ENCODE measurements at regions not wholly inside any gene's neighbourhood (a gene's known extent, or its start where the extent isn't known, plus 50 kb on each side); places are given as distances from the start of the nearest gene placed in this dataset.

DNA sequence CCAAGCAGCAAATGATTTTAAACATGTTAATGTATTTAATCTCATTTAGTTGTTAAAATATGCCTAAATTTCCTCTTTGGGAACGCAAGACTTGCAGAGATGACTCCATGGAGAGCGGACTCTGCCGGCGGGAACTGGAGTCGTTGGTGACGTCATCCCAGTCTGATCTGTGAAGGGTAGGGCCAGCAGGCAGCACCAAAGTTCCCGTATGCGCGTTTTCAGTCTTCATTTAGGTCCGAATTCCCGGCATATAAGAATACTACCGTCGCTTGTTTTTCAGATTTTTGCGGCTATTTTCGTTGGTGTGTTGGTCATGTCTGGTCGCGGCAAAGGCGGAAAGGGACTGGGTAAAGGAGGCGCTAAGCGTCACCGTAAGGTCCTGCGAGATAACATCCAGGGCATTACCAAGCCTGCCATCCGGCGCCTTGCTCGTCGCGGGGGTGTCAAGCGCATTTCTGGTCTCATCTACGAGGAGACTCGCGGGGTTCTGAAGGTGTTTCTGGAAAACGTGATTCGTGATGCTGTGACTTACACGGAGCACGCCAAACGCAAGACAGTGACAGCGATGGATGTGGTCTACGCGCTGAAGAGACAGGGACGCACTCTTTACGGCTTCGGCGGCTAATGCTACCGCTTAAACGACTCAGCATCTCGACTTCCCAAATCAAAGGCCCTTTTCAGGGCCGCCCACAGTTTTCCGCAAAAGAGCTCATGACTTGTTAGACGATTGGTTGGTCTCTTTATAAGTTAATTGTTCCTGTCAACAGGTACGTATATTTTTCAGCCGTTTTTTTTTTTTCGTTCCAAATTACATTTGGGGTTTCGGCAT lies 117.3 kb downstream of the HFE start:
- TF ChIP-seq, protein P1, sequence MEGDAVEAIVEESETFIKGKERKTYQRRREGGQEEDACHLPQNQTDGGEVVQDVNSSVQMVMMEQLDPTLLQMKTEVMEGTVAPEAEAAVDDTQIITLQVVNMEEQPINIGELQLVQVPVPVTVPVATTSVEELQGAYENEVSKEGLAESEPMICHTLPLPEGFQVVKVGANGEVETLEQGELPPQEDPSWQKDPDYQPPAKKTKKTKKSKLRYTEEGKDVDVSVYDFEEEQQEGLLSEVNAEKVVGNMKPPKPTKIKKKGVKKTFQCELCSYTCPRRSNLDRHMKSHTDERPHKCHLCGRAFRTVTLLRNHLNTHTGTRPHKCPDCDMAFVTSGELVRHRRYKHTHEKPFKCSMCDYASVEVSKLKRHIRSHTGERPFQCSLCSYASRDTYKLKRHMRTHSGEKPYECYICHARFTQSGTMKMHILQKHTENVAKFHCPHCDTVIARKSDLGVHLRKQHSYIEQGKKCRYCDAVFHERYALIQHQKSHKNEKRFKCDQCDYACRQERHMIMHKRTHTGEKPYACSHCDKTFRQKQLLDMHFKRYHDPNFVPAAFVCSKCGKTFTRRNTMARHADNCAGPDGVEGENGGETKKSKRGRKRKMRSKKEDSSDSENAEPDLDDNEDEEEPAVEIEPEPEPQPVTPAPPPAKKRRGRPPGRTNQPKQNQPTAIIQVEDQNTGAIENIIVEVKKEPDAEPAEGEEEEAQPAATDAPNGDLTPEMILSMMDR (IDR thresholded peaks at IDR 0.05; ENCODE audit: low read depth, low read length) = peak; percentile 41
- DNase-seq (ENCODE audit: extremely low read depth, low read depth) = peak; percentile 98

DNA sequence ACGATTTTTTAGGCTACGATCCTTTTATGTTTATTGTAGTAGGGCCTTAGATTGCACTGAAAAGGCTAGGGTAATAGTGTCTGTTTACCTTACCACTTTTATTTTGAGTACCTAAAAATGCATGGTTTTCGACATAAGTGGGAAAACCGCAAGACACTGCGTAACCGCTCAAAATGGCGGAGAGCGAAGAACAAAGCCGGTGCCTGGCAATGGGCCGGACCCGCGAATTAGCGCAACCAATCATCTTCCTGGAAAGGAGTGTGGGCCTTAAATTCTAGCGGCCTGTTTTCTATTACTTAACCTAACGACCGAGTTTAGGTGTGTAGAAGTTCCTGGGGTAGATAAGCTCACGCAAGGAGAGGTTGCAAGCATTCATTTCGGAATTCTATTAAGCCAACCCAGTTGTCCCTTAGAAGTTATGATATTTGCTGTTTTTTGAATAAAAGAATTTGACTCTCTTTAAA lies 118.0 kb downstream of the HFE start:
- TF ChIP-seq, protein P1 (IDR thresholded peaks at IDR 0.05; ENCODE audit: low read depth, low read length) = no peak
- DNase-seq (ENCODE audit: extremely low read depth, low read depth) = peak; percentile 83

DNA sequence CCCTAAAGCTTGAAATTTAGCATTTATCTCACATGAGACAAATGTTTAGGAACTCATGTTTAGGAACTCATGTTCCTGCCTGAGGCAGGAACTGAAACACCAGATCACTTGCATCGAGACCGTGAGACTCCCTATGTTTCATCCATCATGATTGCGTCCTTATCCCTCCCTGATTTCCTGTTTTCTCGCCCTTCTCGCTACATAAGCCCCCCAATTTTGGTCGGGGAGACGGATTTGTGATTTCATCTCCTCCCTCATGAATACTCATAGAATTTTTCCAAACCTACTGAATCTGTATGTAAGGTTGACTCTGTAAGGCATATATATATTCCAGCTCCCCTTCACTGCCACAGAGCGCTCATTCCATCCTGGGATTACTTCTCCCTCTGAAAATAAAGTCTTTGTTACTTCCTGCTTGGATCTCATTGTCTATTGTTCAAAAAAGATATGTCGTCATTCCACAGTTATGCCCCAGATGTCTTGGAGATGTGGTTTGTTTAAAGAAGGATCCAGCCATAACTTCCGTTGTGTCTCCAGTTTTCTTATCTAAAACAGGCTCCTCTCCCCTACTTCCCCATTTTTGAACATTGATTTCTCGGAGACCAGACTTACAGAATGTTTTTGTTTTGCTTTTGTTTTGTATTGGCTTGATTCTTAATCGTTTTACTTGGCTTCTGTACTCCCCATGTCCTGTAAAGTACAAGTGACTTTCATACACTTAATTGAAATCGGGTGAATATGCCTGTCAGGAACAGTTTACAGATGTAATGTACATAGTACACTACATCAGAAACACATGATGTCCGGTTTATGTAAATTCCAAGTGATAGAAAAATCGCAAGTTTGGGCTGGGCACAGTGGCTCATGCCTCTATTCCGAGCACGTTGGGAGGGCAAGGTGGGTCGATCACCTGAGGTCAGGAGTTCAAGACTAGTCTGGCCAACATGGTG lies 118.7 kb downstream of the HFE start:
- DNase-seq (ENCODE audit: extremely low read depth, low read depth) = no peak

DNA sequence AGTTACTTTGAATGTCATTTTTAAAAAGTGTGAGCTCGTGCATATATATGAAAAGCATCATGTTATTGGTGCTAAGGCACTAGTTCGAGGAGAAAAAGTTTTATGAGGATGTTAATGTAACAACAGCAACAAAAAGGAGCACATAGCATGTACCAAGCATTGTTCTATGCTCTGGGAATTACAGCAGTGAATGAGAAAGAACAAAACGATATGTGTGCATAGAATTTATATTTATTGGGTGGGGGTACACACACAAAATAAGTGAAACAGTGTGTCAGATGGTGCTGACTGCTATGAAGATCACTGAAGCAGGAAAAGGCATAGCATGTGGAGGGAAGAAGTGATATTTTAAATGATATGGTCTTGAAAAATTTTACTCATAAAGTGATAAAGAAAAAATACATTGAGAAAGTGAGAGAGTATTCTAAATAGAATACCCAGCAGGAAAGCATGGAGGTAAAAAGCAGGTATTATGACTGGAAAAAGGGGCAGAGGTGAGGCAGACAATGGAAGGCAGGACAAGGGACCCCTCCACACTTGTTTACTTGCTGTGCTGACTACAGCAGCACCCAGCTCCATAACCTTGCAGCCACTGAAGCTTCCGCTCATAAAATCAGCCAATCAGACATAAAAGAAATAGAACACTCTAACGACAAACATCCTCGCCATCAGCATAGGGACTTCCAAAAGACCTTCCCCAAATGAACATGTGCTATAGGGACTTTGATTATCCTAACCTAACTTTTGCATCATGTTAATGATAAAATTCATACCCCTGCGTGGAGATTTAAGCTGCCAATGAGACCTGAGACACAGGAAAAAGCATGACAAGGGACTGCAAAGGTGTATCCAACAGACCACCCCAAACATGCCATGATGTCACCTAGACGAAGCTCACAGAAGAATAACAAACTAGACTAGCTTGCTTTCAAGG lies 119.9 kb downstream of the HFE start:
- TF ChIP-seq, protein P1 (IDR thresholded peaks at IDR 0.05; ENCODE audit: low read depth, low read length) = no peak
- no peak for DNase-seq (ENCODE audit: extremely low read depth, low read depth)

More for the DNA sequence above, 118.7 kb downstream of the HFE start:
- TF ChIP-seq, protein P1 (IDR thresholded peaks at IDR 0.05; ENCODE audit: low read depth, low read length) = no peak

DNA sequence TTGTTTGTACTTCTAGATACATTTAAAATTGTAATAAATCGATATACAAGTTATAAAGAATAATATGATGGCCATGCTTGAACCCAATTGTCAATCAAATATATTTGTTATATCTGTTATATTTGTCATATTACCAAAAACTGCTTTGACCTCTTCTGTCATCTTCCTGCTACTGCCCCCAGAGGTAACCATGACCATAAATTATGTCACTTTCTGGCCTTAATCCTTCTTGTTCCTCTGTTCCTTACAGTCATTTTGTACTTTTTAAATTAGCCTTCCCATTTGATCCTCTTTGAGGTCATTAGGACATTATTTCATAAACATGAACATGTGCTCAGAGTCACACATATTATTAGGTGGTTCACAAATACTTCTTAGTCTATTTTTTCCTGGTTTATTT lies 124.7 kb downstream of the HFE start:
- no peak for DNase-seq (ENCODE audit: extremely low read depth, low read depth)
- TF ChIP-seq, protein P1 (IDR thresholded peaks at IDR 0.05; ENCODE audit: low read depth, low read length) = no peak

DNA sequence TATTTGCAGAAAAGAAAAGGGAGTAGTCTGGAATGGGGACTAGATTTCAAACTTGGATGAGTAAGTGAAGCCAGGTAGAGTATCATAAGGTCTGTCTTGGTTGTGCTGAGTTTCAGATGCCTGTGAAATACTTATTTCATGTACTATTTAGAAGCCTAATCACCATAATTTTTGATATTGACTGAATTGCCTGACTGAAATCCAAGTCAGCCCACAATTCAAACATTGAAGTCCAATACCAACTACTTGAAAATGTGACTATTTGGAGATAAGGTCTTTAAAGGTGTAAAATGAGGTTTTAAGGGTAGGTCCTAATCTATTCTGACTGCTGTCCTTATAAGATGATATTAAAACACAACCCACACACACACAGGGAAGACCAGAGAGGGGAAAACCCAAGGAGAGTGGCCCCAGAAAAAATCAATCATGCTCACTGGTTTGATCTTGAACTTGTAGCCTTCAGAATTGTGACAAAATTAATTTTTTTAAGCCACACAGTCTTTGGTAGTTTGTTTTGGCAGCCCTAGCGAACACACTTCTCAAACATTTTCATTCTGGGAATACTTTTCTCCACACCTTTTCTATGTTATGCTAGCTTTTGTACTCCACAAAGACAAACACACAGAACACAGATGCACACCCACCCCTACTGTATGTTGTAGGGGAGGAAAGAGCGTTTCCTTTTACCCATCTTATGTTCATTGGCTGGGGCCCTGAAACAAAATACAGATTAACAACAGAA lies 126.3 kb downstream of the HFE start:
- TF ChIP-seq, protein P1 (IDR thresholded peaks at IDR 0.05; ENCODE audit: low read depth, low read length) = no peak
- DNase-seq (ENCODE audit: extremely low read depth, low read depth) = no peak
